Activated T-helper 1 cell treated with anti-CD3 and anti-CD28 coated beads, Interleukin-12 subunit alpha, Interleukin-12 subunit beta, Interleukin-2, Interleukin-4 antibody, amounts not matched to agents 30 ng/mL and 10 ng/mL and 1 ng/mL, durations not matched to agents 14 hours and 24 hours and 36 hours (primary cell): ENCODE measurements at regions not wholly inside any gene's neighbourhood (a gene's known extent, or its start where the extent isn't known, plus 50 kb on each side); places are given as distances from the start of the nearest gene placed in this dataset.
"Not testable (repeated sequence)": the region's sequence is repeated elsewhere in the genome, so short reads cannot be mapped to it uniquely, and the experiment has no call there.

Experiments used
- DNase-seq: peaks from one replicate; pipeline ENCODE4 v3.0.0; 2021; ENCODE audit warnings: low spot score
- H3K27ac Mint-ChIP-seq: one replicate; pipeline ENCODE4 v1.8.0; 2021; ENCODE audit warnings: mild to moderate bottlenecking, mixed read lengths
- H3K27me3 Mint-ChIP-seq: one replicate; pipeline ENCODE4 v1.8.0; 2022; ENCODE audit warnings: mild to moderate bottlenecking, moderate library complexity, mixed read lengths; ENCODE audit not compliant: insufficient read depth
- H3K36me3 Mint-ChIP-seq: one replicate; pipeline ENCODE4 v1.8.0; 2021; ENCODE audit warnings: low read depth, mixed read lengths
- H3K4me1 Mint-ChIP-seq: one replicate; pipeline ENCODE4 v1.8.0; 2021; ENCODE audit warnings: low read depth, mixed read lengths
- H3K4me3 Mint-ChIP-seq: one replicate; pipeline ENCODE4 v1.8.0; 2021; ENCODE audit warnings: mild to moderate bottlenecking, moderate library complexity, mixed read lengths
- H3K9me3 Mint-ChIP-seq: one replicate; pipeline ENCODE4 v1.8.0; 2021; ENCODE audit warnings: mixed read lengths
- intact Hi-C: fragments of 100-400 bp; cut with micrococcal nuclease; formaldehyde crosslinking; loops from one replicate; pipeline ENCODE4 v1.15.1; 2024

DNA sequence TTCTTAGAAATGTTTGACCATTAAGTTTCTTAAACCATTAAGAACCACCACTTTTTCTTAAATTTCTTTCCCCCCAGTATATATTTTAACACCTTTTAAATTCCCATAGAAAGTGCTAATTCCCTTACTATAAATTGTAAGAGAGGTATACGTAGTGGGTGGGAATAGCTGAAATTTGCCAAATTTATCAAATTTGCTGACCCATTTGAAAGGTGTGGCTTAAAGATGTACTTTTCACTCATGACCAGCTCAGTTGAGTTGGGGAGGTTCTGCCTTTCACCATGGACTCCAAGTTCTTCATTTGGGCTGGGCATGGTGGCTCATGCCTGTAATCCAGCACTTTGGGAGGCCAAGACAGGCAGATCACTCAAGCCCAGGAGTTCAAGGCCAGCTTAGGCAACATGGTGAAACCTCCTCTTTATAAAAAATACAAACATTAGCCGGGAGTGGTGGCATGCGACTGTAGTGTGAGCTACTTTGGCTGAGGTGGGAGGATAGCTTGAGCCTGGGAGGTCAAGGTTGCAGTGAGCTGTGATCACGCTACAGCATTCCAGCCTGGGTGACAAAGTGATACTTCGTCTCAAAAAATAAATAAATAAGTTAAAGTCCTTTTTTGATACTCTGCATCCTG is 133.2 kb downstream of the MRPL57 start:
- DNase-seq: no peak
- Mint-ChIP-seq H3K9me3 (no peaks in the 10 kb centered on the region), H3K27me3 (no peaks in the 10 kb centered on the region), H3K4me1 (peaks cover 12% of the 10 kb centered on the region), H3K27ac (no peak overlapping the region), H3K36me3 (peaks cover 13% of the 10 kb centered on the region), H3K4me3 (no peak overlapping the region)
- intact Hi-C loops: no loop called here

DNA sequence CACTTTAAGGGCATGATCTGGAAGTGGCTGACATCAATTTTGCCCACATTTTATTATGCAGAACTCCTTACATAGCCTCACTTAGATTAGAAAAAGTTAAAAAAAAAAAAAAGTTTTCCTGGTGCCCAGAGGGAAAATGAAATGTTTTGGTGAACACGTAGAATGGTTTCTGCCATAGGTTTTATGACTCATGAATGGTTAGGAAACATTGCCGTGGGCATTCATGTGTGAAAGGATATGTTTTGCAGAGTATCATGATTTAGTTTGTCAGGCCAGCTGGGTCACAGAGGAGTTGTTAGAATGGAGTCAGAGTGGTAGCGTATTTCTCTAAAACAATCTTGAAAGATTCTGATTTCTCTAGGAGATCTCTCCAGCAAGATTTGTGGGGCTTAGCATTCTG is 133.8 kb downstream of the MRPL57 start:
- intact Hi-C loops: no loop called here
- H3K27me3 Mint-ChIP-seq: no peaks in the 10 kb centered on the region
- H3K4me3 Mint-ChIP-seq: peak overlapping the region; percentile 48
- H3K9me3 Mint-ChIP-seq: no peaks in the 10 kb centered on the region
- DNase-seq: no peak
- peaks cover 12% of the 10 kb centered on the region for H3K4me1 Mint-ChIP-seq
- peak overlapping the region; percentile 66 for H3K27ac Mint-ChIP-seq
- H3K36me3 Mint-ChIP-seq: peaks cover 13% of the 10 kb centered on the region

DNA sequence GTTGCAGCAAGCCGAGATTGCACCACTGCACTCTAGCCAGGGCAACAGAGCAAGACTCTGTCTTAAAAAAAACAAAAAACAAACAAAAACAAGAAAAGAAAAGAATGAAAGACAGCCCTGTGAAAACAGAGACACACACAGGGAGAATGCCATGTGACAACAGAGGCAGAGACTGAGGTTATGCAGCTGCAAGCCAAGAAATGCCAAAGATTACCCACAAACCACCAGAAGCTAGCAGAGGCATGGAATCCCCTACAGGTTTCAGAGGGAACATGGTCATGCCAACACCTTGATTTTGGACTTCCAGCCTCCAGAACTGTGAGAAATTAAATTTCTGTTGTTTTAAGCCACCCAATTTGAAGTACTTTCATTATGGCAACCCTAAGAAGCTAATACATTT is 138.5 kb downstream of the MRPL57 start:
- intact Hi-C loops, H3K27me3 Mint-ChIP-seq, H3K9me3 Mint-ChIP-seq, H3K27ac Mint-ChIP-seq, H3K4me3 Mint-ChIP-seq, DNase-seq: not testable (repeated sequence)
- peaks cover 13% of the 10 kb centered on the region for H3K36me3 Mint-ChIP-seq
- H3K4me1 Mint-ChIP-seq: peaks cover 19% of the 10 kb centered on the region

DNA sequence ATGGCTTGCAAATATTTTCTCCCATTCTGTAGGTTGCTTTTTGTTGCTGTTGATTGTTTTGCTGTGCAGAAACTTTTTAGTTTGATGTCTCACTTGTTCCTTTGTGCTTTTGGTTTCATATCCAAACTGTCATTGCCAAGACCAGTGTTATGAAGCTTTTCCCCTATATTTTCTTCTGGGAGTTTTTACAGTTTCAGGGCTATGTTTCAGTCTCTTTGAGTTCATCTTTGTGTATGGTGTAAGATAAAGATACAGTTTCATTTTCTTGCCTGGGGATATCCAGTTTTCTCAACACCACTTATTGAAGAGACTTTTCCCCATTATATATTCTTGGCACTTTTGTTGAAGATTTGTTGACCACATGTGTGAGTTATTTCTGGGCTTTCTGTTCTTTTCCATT is 139.9 kb downstream of the MRPL57 start:
- Mint-ChIP-seq H3K36me3 (peaks cover 4% of the 10 kb centered on the region), H3K9me3 (no peaks in the 10 kb centered on the region), H3K4me3 (no peak overlapping the region), H3K27ac (peak overlapping the region; percentile 62), H3K27me3 (no peaks in the 10 kb centered on the region), H3K4me1 (peaks cover 8% of the 10 kb centered on the region)
- intact Hi-C loops: loop anchor here (1.0 to 2.0 kb wide), 2 partner anchors 14 to 18 kb away; no protein-coding TSS in a partner anchor
- no peak for DNase-seq

DNA sequence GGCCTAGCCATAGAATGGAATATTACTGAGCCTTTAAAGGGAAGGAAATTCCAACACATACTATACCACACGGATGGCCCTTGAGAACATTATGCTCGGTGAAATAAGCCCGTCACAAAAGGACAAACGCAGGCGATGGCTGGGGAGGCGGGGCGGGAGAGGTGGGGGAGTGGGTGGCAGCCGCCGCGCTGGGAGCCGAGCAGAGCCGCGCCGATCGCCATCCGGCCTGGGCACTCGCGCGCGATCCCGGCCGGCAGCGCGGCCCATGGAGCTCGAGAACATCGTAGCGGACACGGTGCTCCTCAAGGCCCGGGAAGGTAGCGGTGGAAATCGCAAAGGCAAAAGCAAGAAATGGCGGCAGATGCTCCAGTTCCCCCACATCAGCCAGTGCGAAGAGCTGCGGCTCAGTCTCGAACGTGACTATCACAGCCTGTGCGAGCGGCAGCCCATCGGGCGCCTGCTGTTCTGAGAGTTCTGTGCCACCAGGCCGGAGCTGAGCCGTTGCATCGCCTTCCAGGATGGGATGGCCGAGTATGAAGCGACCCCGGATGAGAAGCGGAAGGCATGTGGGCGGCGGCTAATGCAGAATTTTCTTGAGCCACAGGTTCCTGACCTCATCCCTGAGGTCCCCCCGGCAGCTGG is 140.1 kb downstream of the ZDHHC20 start:
- Mint-ChIP-seq H3K9me3 (no peaks in the 10 kb centered on the region), H3K27ac (no peak overlapping the region), H3K27me3 (no peaks in the 10 kb centered on the region), H3K36me3 (peaks cover 5% of the 10 kb centered on the region), H3K4me1 (peaks cover 8% of the 10 kb centered on the region), H3K4me3 (no peak overlapping the region)
- intact Hi-C loops: no loop called here
- DNase-seq: no peak

DNA sequence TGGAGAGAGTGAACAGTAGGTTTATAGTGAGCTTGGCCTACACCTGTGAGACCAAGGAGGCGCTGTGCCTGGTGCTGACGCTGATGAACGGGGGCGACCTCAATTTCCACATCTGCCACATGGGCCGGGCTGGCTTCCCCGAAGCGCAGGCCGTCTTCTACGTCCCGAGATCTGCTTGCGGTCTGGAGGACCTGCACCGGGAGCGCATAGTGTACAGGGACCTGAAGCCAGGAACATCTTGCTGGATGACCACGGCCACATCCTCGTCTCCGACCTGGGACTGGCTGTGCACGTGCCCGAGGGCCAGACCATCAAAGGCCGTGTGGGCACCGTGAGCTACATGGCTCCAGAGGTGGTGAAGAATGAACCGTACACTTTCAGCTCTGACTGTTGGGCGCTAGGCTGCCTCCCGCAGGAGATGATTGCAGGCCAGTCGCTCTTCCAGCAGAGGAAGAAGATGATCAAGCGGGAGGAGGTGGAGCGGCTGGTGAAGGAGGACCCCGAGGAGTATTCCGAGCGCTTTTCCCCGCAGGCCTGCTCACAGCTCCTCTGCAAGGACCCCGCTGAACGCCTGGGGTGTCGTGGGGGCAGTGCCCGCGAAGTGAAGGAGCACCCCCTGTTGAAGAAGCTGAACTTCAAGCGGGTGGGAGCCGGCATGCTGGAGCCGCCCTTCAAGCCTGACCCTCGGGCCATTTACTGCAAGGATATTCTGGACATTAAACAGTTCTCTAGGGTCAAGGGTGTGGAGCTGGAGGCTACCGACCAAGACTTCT is 139.0 kb downstream of the ZDHHC20 start:
- Mint-ChIP-seq H3K27me3 (no peaks in the 10 kb centered on the region), H3K4me1 (peaks cover 12% of the 10 kb centered on the region), H3K4me3 (no peak overlapping the region), H3K9me3 (no peaks in the 10 kb centered on the region), H3K27ac (no peak overlapping the region), H3K36me3 (peaks cover 5% of the 10 kb centered on the region)
- no peak for DNase-seq
- intact Hi-C loops: no loop called here

DNA sequence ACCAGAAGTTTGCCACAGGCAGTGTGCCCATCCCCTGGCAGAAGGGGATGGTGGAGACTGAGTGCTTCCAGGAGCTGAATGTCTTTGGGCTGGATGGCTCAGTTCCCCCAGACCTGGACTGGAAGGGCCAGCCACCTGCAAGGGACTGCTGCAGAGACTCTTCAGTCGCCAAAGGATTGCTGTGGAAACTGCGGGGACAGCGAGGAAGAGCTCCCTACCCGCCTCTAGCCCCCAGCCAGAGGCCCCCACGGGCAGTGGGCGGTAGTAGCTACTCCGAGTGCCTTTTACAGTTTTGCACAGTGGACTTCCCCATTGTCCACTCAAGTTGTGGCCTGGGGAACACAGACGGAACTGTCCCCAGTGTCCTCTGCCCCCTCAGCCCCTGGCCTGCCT is 138.5 kb downstream of the ZDHHC20 start:
- H3K9me3 Mint-ChIP-seq: no peaks in the 10 kb centered on the region
- H3K27me3 Mint-ChIP-seq: no peaks in the 10 kb centered on the region
- peaks cover 6% of the 10 kb centered on the region for H3K36me3 Mint-ChIP-seq
- peaks cover 14% of the 10 kb centered on the region for H3K4me1 Mint-ChIP-seq
- intact Hi-C loops: no loop called here
- no peak overlapping the region for H3K27ac Mint-ChIP-seq
- no peak overlapping the region for H3K4me3 Mint-ChIP-seq
- DNase-seq: no peak

DNA sequence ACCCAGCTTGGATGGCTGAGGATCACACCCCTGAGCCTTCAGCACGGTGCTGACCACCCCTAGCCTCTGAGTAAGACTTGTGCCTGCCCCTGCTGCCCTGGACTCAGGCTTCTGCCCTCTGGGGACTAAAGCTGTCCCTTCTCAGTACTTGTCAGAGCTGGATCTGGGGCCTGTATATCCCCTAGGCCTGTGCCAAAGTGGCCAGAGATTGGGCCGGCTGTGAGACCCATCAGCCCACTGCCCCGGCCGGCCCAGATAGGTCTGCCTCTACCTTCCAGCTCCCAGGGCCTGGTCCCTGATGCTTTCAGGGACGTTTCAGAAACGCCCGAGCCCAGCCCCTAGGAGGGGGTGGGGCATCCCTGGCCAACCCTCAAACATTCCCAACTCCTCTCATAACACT is 137.8 kb downstream of the ZDHHC20 start:
- H3K4me1 Mint-ChIP-seq: peaks cover 10% of the 10 kb centered on the region
- intact Hi-C loops: no loop called here
- no peaks in the 10 kb centered on the region for H3K27me3 Mint-ChIP-seq

DNA sequence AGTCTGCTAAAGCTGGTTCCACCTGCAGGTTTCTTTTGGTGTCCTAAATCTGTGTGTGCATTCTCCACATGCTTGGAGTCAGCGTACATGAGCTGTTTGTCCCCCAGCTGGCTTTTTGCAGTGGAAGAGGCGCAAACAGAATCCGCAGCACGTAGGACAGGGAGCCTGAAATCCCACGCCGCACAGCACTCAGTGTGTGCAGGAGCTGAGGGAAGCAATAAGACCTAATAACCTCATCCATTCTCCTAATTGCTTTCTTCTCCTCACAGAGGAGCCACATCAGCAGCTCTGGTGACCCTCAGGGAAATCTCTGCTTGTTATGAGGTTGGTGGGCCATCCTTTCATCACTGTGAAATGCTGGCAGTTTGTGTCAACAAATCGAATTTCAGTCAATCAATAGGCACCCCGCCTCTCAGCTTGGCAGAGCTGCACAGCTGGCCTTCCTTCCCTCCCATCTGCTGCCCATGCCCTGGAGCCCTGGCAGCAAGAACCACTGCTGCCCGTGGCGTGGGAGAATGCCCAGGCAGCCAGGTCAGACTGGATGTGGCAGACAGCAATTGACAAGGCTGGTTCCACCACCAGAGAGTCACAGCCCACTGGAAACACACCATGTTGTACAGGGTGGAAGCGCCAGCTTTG is 136.7 kb downstream of the ZDHHC20 start:
- intact Hi-C loops: no loop called here
- H3K27ac Mint-ChIP-seq: no peak overlapping the region
- peaks cover 11% of the 10 kb centered on the region for H3K4me1 Mint-ChIP-seq
- no peak for DNase-seq
- H3K9me3 Mint-ChIP-seq: no peaks in the 10 kb centered on the region
- H3K27me3 Mint-ChIP-seq: no peaks in the 10 kb centered on the region
- peaks cover 9% of the 10 kb centered on the region for H3K36me3 Mint-ChIP-seq
- H3K4me3 Mint-ChIP-seq: no peak overlapping the region

More for the DNA sequence above, 137.8 kb downstream of the ZDHHC20 start:
- H3K9me3 Mint-ChIP-seq: no peaks in the 10 kb centered on the region
- peaks cover 9% of the 10 kb centered on the region for H3K36me3 Mint-ChIP-seq
- H3K27ac Mint-ChIP-seq: no peak overlapping the region
- no peak overlapping the region for H3K4me3 Mint-ChIP-seq
- no peak for DNase-seq
